T-cell (primary cell): ENCODE measurements at regions not wholly inside any gene's neighbourhood (a gene's known extent, or its start where the extent isn't known, plus 50 kb on each side); places are given as distances from the start of the nearest gene placed in this dataset.
"Not testable (repeated sequence)": the region's sequence is repeated elsewhere in the genome, so short reads cannot be mapped to it uniquely, and the experiment has no call there.

Source experiments
- ATAC-seq, 4 experiments: fragments of 200-7000 bp in 3 of 4; fragments of 150-1000 bp in 1 of 4; cut with Tn5 transposase; replicated peaks in 1 of 4; 1 replicate in 3 of 4; 2 replicates in 1 of 4; pipeline ENCODE4 v1.10.0; 2021; ENCODE audit warnings: moderate library complexity in 3 of 4, mild to moderate bottlenecking in 2 of 4, moderate number of reproducible peaks in 1 of 4
- CTCF ChIA-PET, 2 donors: fragments of 300-600 bp; sonication (Branson Sonifier 250); formaldehyde crosslinking; loops; one replicate each; lab custom pipeline; 2022; ENCODE audit warnings: antibody characterized with exemption in 2 of 2; lab: Charles Lee
- POLR2A ChIA-PET, 2 donors: fragments of 300-600 bp; sonication (Branson Sonifier 250); formaldehyde crosslinking; loops; one replicate each; lab custom pipeline; 2022; ENCODE audit warnings: antibody characterized with exemption in 2 of 2; lab: Charles Lee
- DNase-seq, 35 experiments: peaks; one replicate each; pipeline versions ENCODE4 v3.0.0 to v3.0.0-alpha.2; 2013 to 2023
- H3K27ac ChIP-seq: one replicate; pipeline ENCODE4 v1.5.1; 2013; ENCODE audit warnings: low read length
- H3K27me3 ChIP-seq, 2 experiments: replicated peaks in 1 of 2; 1 replicate in 1 of 2; 2 replicates in 1 of 2; pipeline versions ENCODE4 v1.6.1 to v1.7.0; 2013; ENCODE audit warnings: low read length in 1 of 2, mixed read lengths in 1 of 2; ENCODE audit not compliant: control insufficient read depth in 2 of 2, insufficient read depth in 2 of 2; ENCODE audit errors: extremely low read depth in 1 of 2
- H3K36me3 ChIP-seq, 2 donors: 1 replicate in 1 of 2; 2 replicates in 1 of 2; pipeline versions ENCODE4 v1.6.1 to v1.7.0; 2013; ENCODE audit warnings: low read length in 1 of 2; ENCODE audit not compliant: control insufficient read depth in 2 of 2, insufficient read depth in 1 of 2; ENCODE audit errors: extremely low read depth in 1 of 2
- H3K4me1 ChIP-seq, 2 experiments: 1 replicate in 1 of 2; 2 replicates in 1 of 2; pipeline versions ENCODE4 v1.6.1 to v1.7.0; 2013; ENCODE audit warnings: low read length in 2 of 2, mixed read lengths in 1 of 2; ENCODE audit not compliant: insufficient read depth in 2 of 2, control insufficient read depth in 1 of 2; ENCODE audit errors: extremely low read depth in 1 of 2
- H3K4me3 ChIP-seq, 2 donors: 1 replicate in 1 of 2; 2 replicates in 1 of 2; pipeline versions ENCODE4 v1.5.1 to v1.7.0; 2013; ENCODE audit warnings: mild to moderate bottlenecking in 2 of 2, low read length in 1 of 2, moderate library complexity in 1 of 2; ENCODE audit not compliant: control insufficient read depth in 1 of 2; ENCODE audit errors: extremely low read depth in 1 of 2
- H3K9me3 ChIP-seq: 2 replicates; pipeline ENCODE4 v1.7.0; 2013
- H3K27ac Mint-ChIP-seq, 2 donors: one replicate each; pipeline ENCODE4 v1.8.0; 2020 to 2021; ENCODE audit warnings: mild to moderate bottlenecking in 2 of 2, mixed read lengths in 2 of 2
- H3K27me3 Mint-ChIP-seq, 2 donors: one replicate each; pipeline ENCODE4 v1.8.0; 2021 to 2022; ENCODE audit warnings: mixed read lengths in 2 of 2
- H3K36me3 Mint-ChIP-seq: one replicate; pipeline ENCODE4 v1.8.0; 2021; ENCODE audit warnings: mixed read lengths
- H3K4me1 Mint-ChIP-seq, 3 donors: one replicate each; pipeline ENCODE4 v1.8.0; 2020 to 2022; ENCODE audit warnings: mixed read lengths in 3 of 3, mild to moderate bottlenecking in 1 of 3
- H3K4me3 Mint-ChIP-seq, 3 donors: one replicate each; pipeline ENCODE4 v1.8.0; 2020 to 2022; ENCODE audit warnings: mild to moderate bottlenecking in 3 of 3, mixed read lengths in 3 of 3, moderate library complexity in 3 of 3
- H3K9me3 Mint-ChIP-seq, 3 donors: one replicate each; pipeline ENCODE4 v1.8.0; 2020 to 2022; ENCODE audit warnings: mixed read lengths in 3 of 3
- WGBS: methylation state at CpG from one replicate; pipeline ENCODE4 v1.1.5; 2013; ENCODE audit warnings: missing lambda C conversion rate; ENCODE audit not compliant: insufficient coverage; 5-methylcytosine and 5-hydroxymethylcytosine counted together

DNA sequence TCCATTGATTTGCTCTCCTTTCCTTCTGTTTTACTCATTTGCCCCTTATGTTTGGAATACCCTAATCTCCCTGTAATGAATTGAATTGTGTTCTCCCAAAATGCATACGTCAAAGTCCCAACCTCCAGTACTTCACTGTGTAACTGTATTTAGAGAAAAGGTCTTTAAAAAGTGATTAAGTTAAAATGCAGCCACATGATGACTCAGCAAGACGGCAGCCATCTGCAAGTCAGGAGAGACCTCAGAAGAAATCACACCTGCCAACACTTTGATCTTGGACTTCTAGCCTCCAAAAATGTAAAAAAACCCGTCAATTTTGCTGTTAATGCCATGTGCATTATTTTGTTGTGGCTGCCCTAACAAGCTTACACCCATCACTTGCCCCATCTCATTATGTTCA lies 85.3 kb upstream of the PCLO start:
- Mint-ChIP-seq H3K27ac (no peak overlapping the region), H3K4me3 (no peak overlapping the region), H3K27me3 (no peaks in the 10 kb centered on the region), H3K36me3 (no peaks in the 10 kb centered on the region), H3K4me1 (no peaks in the 10 kb centered on the region), H3K9me3 (peaks cover 7 to 19% (median 14%) of the 10 kb centered on the region in 3 donors)
- ATAC-seq = no peak
- DNase-seq = no peak
- Histone ChIP-seq H3K36me3 (no peaks in the 10 kb centered on the region), H3K9me3 (no peaks in the 10 kb centered on the region), H3K4me3 (no peak overlapping the region), H3K4me1 (no peaks in the 10 kb centered on the region), H3K27ac (no peak overlapping the region), H3K27me3 (no peaks in the 10 kb centered on the region)
- ChIA-PET CTCF (no interaction called here), POLR2A (no interaction called here)
- WGBS = no CpG with 5 or more reads among the region's 3 CpGs

DNA sequence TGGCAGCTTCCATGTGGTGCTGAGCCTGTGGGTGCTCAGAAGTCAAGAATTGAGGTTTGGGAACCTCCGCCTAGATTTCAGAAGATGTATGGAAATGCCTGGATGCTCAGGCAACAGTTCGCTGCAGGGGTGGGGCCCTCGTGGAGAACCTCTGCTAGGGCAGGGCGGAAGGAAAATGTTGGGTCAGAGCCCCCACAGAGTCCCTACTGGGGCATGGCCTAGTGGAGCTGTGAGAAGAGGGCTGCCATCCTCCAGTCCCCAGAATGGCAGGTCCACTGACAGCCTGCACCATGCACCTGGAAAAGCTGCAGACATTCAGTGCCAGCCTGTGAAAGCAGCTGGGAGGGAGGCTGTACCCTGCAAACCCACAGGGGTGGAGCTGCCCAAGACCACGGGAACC lies 56.5 kb upstream of the PCLO start:
- DNase-seq, H3K27ac ChIP-seq, H3K36me3 Mint-ChIP-seq, H3K4me1 Mint-ChIP-seq, H3K27me3 Mint-ChIP-seq, H3K36me3 ChIP-seq, H3K9me3 ChIP-seq, H3K4me3 Mint-ChIP-seq, CTCF ChIA-PET, H3K4me3 ChIP-seq, H3K27me3 ChIP-seq, ATAC-seq, H3K27ac Mint-ChIP-seq, H3K4me1 ChIP-seq: not testable (repeated sequence)
- H3K9me3 Mint-ChIP-seq = peaks cover 4 to 14% (median 8%) of the 10 kb centered on the region in 3 donors
- 80% methylated on average over 2 of the region's 5 CpGs for WGBS
- POLR2A ChIA-PET = interaction anchor here in 1 of 2 donors (0.6 kb wide), 1 partner anchor 429 kb away, joined by 8 read pairs; no protein-coding TSS in a partner anchor

DNA sequence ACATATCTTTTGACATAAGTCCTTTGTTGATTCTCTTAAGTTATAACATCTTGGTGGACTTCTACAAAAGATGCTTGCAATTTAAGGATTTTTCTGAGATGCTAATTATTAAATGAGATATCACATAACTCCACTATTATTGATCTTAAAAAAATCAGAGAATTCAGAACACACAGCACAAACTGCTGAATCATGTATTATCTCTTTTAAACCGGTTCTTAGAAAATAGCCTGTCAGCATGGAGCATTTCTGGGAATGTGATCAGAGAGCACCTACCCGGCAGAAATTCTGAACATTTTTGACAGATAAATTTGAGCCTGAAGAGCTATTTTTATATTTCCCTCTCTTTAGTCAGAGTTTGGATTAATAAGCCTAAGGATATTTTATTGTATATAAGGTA lies 50.2 kb upstream of the PCLO start:
- H3K9me3 Mint-ChIP-seq = peaks cover under 1 to 3% (median 3%) of the 10 kb centered on the region in 3 donors
- no peaks in the 10 kb centered on the region for H3K9me3 ChIP-seq
- no peaks in the 10 kb centered on the region for H3K4me1 ChIP-seq
- H3K4me3 ChIP-seq = no peak overlapping the region
- H3K36me3 ChIP-seq = no peaks in the 10 kb centered on the region
- DNase-seq (no peak), ATAC-seq (no peak)
- WGBS = no CpG with 5 or more reads among the region's 2 CpGs
- ChIA-PET POLR2A (no interaction called here), CTCF (no interaction called here)
- no peaks in the 10 kb centered on the region for H3K27me3 ChIP-seq
- H3K27ac Mint-ChIP-seq = no peak overlapping the region
- no peak overlapping the region for H3K27ac ChIP-seq
- no peak overlapping the region for H3K4me3 Mint-ChIP-seq
- no peaks in the 10 kb centered on the region for H3K27me3 Mint-ChIP-seq
- no peaks in the 10 kb centered on the region for H3K4me1 Mint-ChIP-seq
- H3K36me3 Mint-ChIP-seq = no peaks in the 10 kb centered on the region
